Astrocyte (in vitro differentiated cells and primary cell): ENCODE measurements at regions not wholly inside any gene's neighbourhood (a gene's known extent, or its start where the extent isn't known, plus 50 kb on each side); places are given as distances from the start of the nearest gene placed in this dataset.

Experiments
- DNase-seq: peaks from one replicate; pipeline ENCODE4 v3.0.0-alpha.2; 2010; ENCODE audit warnings: low read depth
- FAIRE-seq: peaks from 2 replicates; lab custom pipeline; 2011; peaks lifted over from hg19 to GRCh38; lab: Jason Lieb, UNC
- H2AFZ ChIP-seq: 2 replicates; pipeline ENCODE4 v1.6.0; 2012; ENCODE audit warnings: low read depth, low read length, inconsistent platforms
- H3K27ac ChIP-seq: 2 replicates; pipeline ENCODE4 v1.5.1; 2011; ENCODE audit warnings: low read depth, low read length, inconsistent platforms
- H3K27me3 ChIP-seq: 2 replicates; pipeline ENCODE4 v1.6.0; 2011; ENCODE audit warnings: low read length, inconsistent platforms; ENCODE audit not compliant: insufficient read depth
- H3K36me3 ChIP-seq: 2 replicates; pipeline ENCODE4 v1.5.1; 2011; ENCODE audit warnings: low read length, inconsistent platforms; ENCODE audit not compliant: insufficient read depth
- H3K4me1 ChIP-seq: 2 replicates; pipeline ENCODE4 v1.5.1; 2011; ENCODE audit warnings: low read length, inconsistent platforms; ENCODE audit not compliant: insufficient read depth
- H3K4me2 ChIP-seq: 2 replicates; pipeline ENCODE4 v1.6.0; 2012; ENCODE audit warnings: low read length, inconsistent platforms
- H3K4me3 ChIP-seq: 2 replicates; pipeline ENCODE4 v1.5.1; 2011; ENCODE audit warnings: low read depth, mild to moderate bottlenecking, low read length, inconsistent platforms; ENCODE audit not compliant: insufficient read depth
- H3K79me2 ChIP-seq: 2 replicates; pipeline ENCODE4 v1.6.0; 2012; ENCODE audit warnings: mild to moderate bottlenecking, low read length, inconsistent platforms; ENCODE audit not compliant: insufficient read depth
- H3K9ac ChIP-seq: 2 replicates; pipeline ENCODE4 v1.6.0; 2012; ENCODE audit warnings: mild to moderate bottlenecking, low read length, inconsistent platforms
- H3K9me3 ChIP-seq: 2 replicates; pipeline ENCODE4 v1.5.1; 2012; ENCODE audit warnings: low read depth, mild to moderate bottlenecking, low read length, inconsistent platforms; ENCODE audit not compliant: insufficient read depth
- H4K20me1 ChIP-seq: 2 replicates; pipeline ENCODE4 v1.6.0; 2012; ENCODE audit warnings: low read length, inconsistent platforms; ENCODE audit not compliant: insufficient read depth
- H3K27ac Mint-ChIP-seq: one replicate; pipeline ENCODE4 v1.8.0; 2021; ENCODE audit warnings: mild to moderate bottlenecking, mixed read lengths; ENCODE audit not compliant: unreplicated experiment
- H3K27me3 Mint-ChIP-seq: one replicate; pipeline ENCODE4 v1.8.0; 2021; ENCODE audit warnings: low read depth, mixed read lengths; ENCODE audit not compliant: unreplicated experiment
- H3K36me3 Mint-ChIP-seq: one replicate; pipeline ENCODE4 v1.8.0; 2021; ENCODE audit warnings: low read depth, mixed read lengths; ENCODE audit not compliant: unreplicated experiment
- H3K4me1 Mint-ChIP-seq: one replicate; pipeline ENCODE4 v1.8.0; 2021; ENCODE audit warnings: low read depth, mixed read lengths; ENCODE audit not compliant: unreplicated experiment
- H3K4me3 Mint-ChIP-seq: one replicate; pipeline ENCODE4 v1.8.0; 2021; ENCODE audit warnings: mild to moderate bottlenecking, moderate library complexity, mixed read lengths; ENCODE audit not compliant: unreplicated experiment
- H3K9me3 Mint-ChIP-seq: one replicate; pipeline ENCODE4 v1.8.0; 2021; ENCODE audit warnings: mild to moderate bottlenecking, mixed read lengths; ENCODE audit not compliant: unreplicated experiment
- CTCF ChIP-seq: IDR thresholded peaks from 2 replicates; pipeline ENCODE4 v1.5.1; 2011; ENCODE audit warnings: low read depth, mild to moderate bottlenecking, inconsistent platforms, low read length, moderate library complexity; ENCODE audit not compliant: insufficient read depth
- EZH2 ChIP-seq: IDR thresholded peaks from 2 replicates; pipeline ENCODE4 v1.6.1; 2012; ENCODE audit warnings: mild to moderate bottlenecking, low read length, inconsistent platforms; ENCODE audit not compliant: insufficient read depth

- no peak overlapping the region for H3K27ac ChIP-seq
- Mint-ChIP-seq H3K9me3 (peaks cover 4% of the 10 kb centered on the region), H3K4me1 (no peaks in the 10 kb centered on the region), H3K4me3 (no peak overlapping the region), H3K36me3 (no peaks in the 10 kb centered on the region), H3K27ac (no peak overlapping the region), H3K27me3 (peaks cover 12% of the 10 kb centered on the region)
- peaks cover 5% of the 10 kb centered on the region for H3K9me3 ChIP-seq
- no peaks in the 10 kb centered on the region for H4K20me1 ChIP-seq
- TF ChIP-seq CTCF (no peak), EZH2 (no peak)
- no peak overlapping the region for H3K9ac ChIP-seq
- H3K79me2 ChIP-seq = no peaks in the 10 kb centered on the region
- peaks cover 12% of the 10 kb centered on the region for H3K27me3 ChIP-seq
- no peaks in the 10 kb centered on the region for H3K4me1 ChIP-seq
- H2AFZ ChIP-seq = no peak overlapping the region
- FAIRE-seq (no peak), DNase-seq (no peak)
- no peak overlapping the region for H3K4me3 ChIP-seq
- no peak overlapping the region for H3K4me2 ChIP-seq
- no peaks in the 10 kb centered on the region for H3K36me3 ChIP-seq
Observed at GRCh38 chr4:24677909-24678308, 93.6 kb upstream of the DHX15 start.

- Histone ChIP-seq H3K4me2 (no peak overlapping the region), H3K27ac (no peak overlapping the region), H3K9ac (no peak overlapping the region), H4K20me1 (no peaks in the 10 kb centered on the region), H2AFZ (no peak overlapping the region), H3K9me3 (peaks cover 5% of the 10 kb centered on the region), H3K4me1 (no peaks in the 10 kb centered on the region), H3K27me3 (peaks cover 9% of the 10 kb centered on the region), H3K79me2 (no peaks in the 10 kb centered on the region), H3K36me3 (no peaks in the 10 kb centered on the region), H3K4me3 (no peak overlapping the region)
- Mint-ChIP-seq H3K4me1 (no peaks in the 10 kb centered on the region), H3K9me3 (no peaks in the 10 kb centered on the region), H3K27ac (no peak overlapping the region), H3K4me3 (no peak overlapping the region), H3K27me3 (peaks cover 12% of the 10 kb centered on the region), H3K36me3 (no peaks in the 10 kb centered on the region)
- FAIRE-seq (no peak), DNase-seq (no peak)
- no peak for TF ChIP-seq CTCF
- no peak for TF ChIP-seq EZH2
Observed at GRCh38 chr4:24680746-24681448, 96.5 kb upstream of the DHX15 start.

- Histone ChIP-seq H4K20me1 (no peaks in the 10 kb centered on the region), H3K27ac (no peak overlapping the region), H3K36me3 (no peaks in the 10 kb centered on the region), H3K4me3 (no peak overlapping the region), H3K27me3 (peaks cover 9% of the 10 kb centered on the region), H3K9ac (no peak overlapping the region), H3K9me3 (peaks cover 5% of the 10 kb centered on the region), H3K4me1 (no peaks in the 10 kb centered on the region), H2AFZ (no peak overlapping the region), H3K4me2 (no peak overlapping the region), H3K79me2 (no peaks in the 10 kb centered on the region)
- no peak for TF ChIP-seq EZH2
- no peak for TF ChIP-seq CTCF
- H3K36me3 Mint-ChIP-seq = no peaks in the 10 kb centered on the region
- FAIRE-seq = no peak
- DNase-seq = peak; percentile 18
- H3K4me3 Mint-ChIP-seq = no peak overlapping the region
- no peaks in the 10 kb centered on the region for H3K9me3 Mint-ChIP-seq
- no peak overlapping the region for H3K27ac Mint-ChIP-seq
- H3K4me1 Mint-ChIP-seq = peaks cover 2% of the 10 kb centered on the region
- peaks cover 12% of the 10 kb centered on the region for H3K27me3 Mint-ChIP-seq
Observed at GRCh38 chr4:24683116-24683515, 98.8 kb upstream of the DHX15 start.
